ENCODE measurements at regions not wholly inside any gene's neighbourhood (a gene's known extent, or its start where the extent isn't known, plus 50 kb on each side); places are given as distances from the start of the nearest gene placed in this dataset.

GRCh38 chr2:207473049-207473930 lies 56.5 kb upstream of the CREB1 start:
- intact Hi-C loops (cut with micrococcal nuclease) = loop anchor here (10.0 kb wide), 2 partner anchors 572 to 1308 kb away; no protein-coding TSS in a partner anchor
- no peaks in the 10 kb centered on the region for H3K36me3 Mint-ChIP-seq (ENCODE audit: low read depth)
- ChIA-PET CTCF (interaction anchor here (0.7 to 2.9 kb wide), 9 partner anchors 12 to 778 kb away, joined by 3 to 21 read pairs (median 3); no protein-coding TSS in a partner anchor), POLR2A (interaction anchor here (1.0 kb wide), 1 partner anchor 306 kb away, joined by 3 read pairs; no protein-coding TSS in a partner anchor)
- H3K4me3 Mint-ChIP-seq = no peak overlapping the region
- no peak overlapping the region for H3K27ac Mint-ChIP-seq
- no peak for ATAC-seq (ENCODE audit: low read depth)
- TF ChIP-seq CTCF (IDR thresholded peaks at IDR 0.05) = no peak
- no peak for DNase-seq
- H3K4me1 Mint-ChIP-seq = peaks cover 8% of the 10 kb centered on the region
- H3K27me3 Mint-ChIP-seq = no peaks in the 10 kb centered on the region
- no peaks in the 10 kb centered on the region for H3K9me3 Mint-ChIP-seq

GRCh38 chr2:207473931-207474235 lies 55.9 kb upstream of the CREB1 start:
- intact Hi-C loops (cut with micrococcal nuclease) = loop anchor here (2.0 to 10.0 kb wide), 5 partner anchors 55 to 1309 kb away; partner anchors contain the start of gene CREB1
- ATAC-seq (ENCODE audit: low read depth) (no peak), DNase-seq (no peak)
- H3K27ac Mint-ChIP-seq = no peak overlapping the region
- H3K36me3 Mint-ChIP-seq (ENCODE audit: low read depth) = no peaks in the 10 kb centered on the region
- TF ChIP-seq CTCF (IDR thresholded peaks at IDR 0.05) = no peak
- H3K4me3 Mint-ChIP-seq = no peak overlapping the region
- ChIA-PET POLR2A (no interaction called here), CTCF (interaction anchor here (1.1 to 2.9 kb wide), 5 partner anchors 61 to 779 kb away, joined by 3 to 21 read pairs (median 3); no protein-coding TSS in a partner anchor)
- peaks cover 10% of the 10 kb centered on the region for H3K4me1 Mint-ChIP-seq
- no peaks in the 10 kb centered on the region for H3K27me3 Mint-ChIP-seq
- no peaks in the 10 kb centered on the region for H3K9me3 Mint-ChIP-seq

DNA sequence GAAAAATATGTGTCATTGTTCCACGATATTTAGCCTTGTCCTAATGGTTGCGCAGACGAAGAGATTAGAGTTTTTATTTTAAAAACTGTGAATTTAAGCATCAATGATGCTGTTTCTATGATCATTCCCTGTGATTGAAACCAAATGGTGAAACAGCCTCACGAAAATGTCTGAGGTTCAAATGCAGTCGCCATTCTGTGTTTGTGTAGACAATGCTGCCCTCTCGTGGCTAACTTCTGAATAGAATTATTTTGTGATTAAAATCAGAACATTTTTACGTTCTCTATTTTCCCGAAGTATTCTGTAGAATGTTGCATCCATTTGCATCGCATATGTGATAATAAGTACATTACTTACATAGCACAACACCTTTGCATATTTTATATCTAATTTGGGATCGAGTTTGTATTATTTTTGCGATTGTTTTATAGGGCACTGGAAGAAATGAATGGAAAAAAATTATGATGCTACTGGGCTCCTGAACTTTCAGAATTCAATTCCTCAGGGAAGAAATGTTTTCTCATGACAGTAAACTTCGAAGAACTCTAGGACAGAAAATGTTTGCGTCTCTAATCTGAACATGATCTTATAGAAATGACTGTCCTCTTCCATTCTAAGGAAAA lies 54.8 kb upstream of the CREB1 start:
- DNase-seq (no peak), ATAC-seq (ENCODE audit: low read depth) (no peak)
- ChIA-PET CTCF (interaction anchor here (1.3 to 2.7 kb wide), 2 partner anchors 60 to 674 kb away, joined by 3 to 19 read pairs; no protein-coding TSS in a partner anchor), POLR2A (interaction anchor here (0.6 kb wide), 1 partner anchor 56 kb away, joined by 3 read pairs; no protein-coding TSS in a partner anchor)
- peak; percentile 30 for TF ChIP-seq CTCF (IDR thresholded peaks at IDR 0.05)
- Mint-ChIP-seq H3K9me3 (no peaks in the 10 kb centered on the region), H3K27me3 (no peaks in the 10 kb centered on the region), H3K36me3 (ENCODE audit: low read depth) (no peaks in the 10 kb centered on the region), H3K27ac (no peak overlapping the region), H3K4me3 (no peak overlapping the region), H3K4me1 (peaks cover 10% of the 10 kb centered on the region)
- intact Hi-C loops (cut with micrococcal nuclease) = loop anchor here (1.0 to 10.0 kb wide), 11 partner anchors 54 to 1310 kb away; partner anchors contain the start of gene CREB1

GRCh38 chr2:207475546-207475945 lies 54.2 kb upstream of the CREB1 start:
- DNase-seq (no peak), ATAC-seq (ENCODE audit: low read depth) (no peak)
- Mint-ChIP-seq H3K4me3 (no peak overlapping the region), H3K27me3 (no peaks in the 10 kb centered on the region), H3K9me3 (no peaks in the 10 kb centered on the region), H3K36me3 (ENCODE audit: low read depth) (no peaks in the 10 kb centered on the region), H3K4me1 (peaks cover 10% of the 10 kb centered on the region), H3K27ac (no peak overlapping the region)
- intact Hi-C loops (cut with micrococcal nuclease) = loop anchor here (1.0 to 10.0 kb wide), 11 partner anchors 53 to 1311 kb away; partner anchors contain the start of gene CREB1
- ChIA-PET POLR2A (interaction anchor here (0.6 kb wide), 1 partner anchor 55 kb away, joined by 3 read pairs; no protein-coding TSS in a partner anchor), CTCF (interaction anchor here (1.4 to 2.7 kb wide), 2 partner anchors 429 to 675 kb away, joined by 4 to 19 read pairs; no protein-coding TSS in a partner anchor)
- no peak for TF ChIP-seq CTCF (IDR thresholded peaks at IDR 0.05)

Measured in activated B cell treated with CpG ODN at 0.5 μM for 24 hours (primary cell).